ENCODE measurements at regions not wholly inside any gene's neighbourhood (a gene's known extent, or its start where the extent isn't known, plus 50 kb on each side); places are given as distances from the start of the nearest gene placed in this dataset.

GRCh38 chr2:152858594-152859265 lies 140.3 kb downstream of the ARL6IP6 start:
- no peak overlapping the region for H3K4me2 ChIP-seq (ENCODE audit: insufficient read depth, low read length)

DNA sequence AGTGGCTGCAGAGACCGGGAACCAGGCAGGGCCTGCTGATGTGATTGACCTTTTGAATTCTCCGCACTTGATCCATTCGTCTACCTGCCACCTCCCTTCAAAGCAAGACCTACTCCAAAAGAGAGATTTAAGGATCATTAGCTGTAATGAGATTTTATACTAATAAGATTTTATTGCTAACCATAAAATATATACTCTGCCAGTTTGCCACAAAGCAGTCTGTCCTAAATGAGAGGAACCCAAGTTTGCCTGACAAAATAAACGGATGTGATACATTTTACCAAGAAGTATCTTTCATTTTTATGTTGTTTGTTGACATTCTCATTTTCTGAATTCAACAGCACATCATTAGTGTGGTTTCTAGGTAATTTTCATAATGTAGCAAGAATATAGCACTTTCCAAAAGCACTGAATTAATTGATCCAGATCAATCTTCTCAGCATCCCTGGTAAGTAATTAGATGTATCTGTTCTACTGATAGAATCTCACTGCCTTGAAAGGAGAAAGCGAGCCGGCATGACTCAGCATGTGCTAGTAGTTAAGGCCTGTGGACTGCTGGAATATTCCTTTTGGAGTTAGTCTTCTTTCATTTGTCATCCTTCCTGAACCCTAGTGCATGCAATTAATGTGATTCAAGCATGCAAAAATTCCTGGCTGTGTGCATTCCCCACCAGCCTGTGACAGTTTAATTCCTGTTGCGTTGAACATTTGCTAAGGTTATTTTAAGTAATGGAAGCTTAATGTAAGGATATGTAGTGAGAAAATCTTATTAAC lies 128.5 kb downstream of the ARL6IP6 start:
- Histone ChIP-seq H3K79me2 (ENCODE audit: insufficient read depth, low read length) (no peaks in the 10 kb centered on the region), H3K4me2 (ENCODE audit: insufficient read depth, low read length) (no peak overlapping the region), H3K4me1 (ENCODE audit: insufficient read depth, low read length) (no peaks in the 10 kb centered on the region), H3K9me3 (ENCODE audit: low read depth, low read length) (no peaks in the 10 kb centered on the region), H3K27me3 (ENCODE audit: insufficient read depth, low read length) (no peaks in the 10 kb centered on the region), H3K27ac (ENCODE audit: low read depth, low read length) (no peak overlapping the region), H3K36me3 (ENCODE audit: insufficient read depth, low read length) (no peaks in the 10 kb centered on the region), H4K20me1 (ENCODE audit: insufficient read depth, low read length) (no peaks in the 10 kb centered on the region), H2AFZ (ENCODE audit: low read length) (no peak overlapping the region), H3K4me3 (ENCODE audit: insufficient read depth, low read length) (no peak overlapping the region)
- no peak for DNase-seq (ENCODE audit: insufficient read length, low spot score, missing footprints)
- TF ChIP-seq CTCF (IDR thresholded peaks at IDR 0.05; ENCODE audit: extremely low read depth, low read depth, low read length) = no peak

More at GRCh38 chr2:152858594-152859265, 140.3 kb downstream of the ARL6IP6 start:
- H3K36me3 ChIP-seq (ENCODE audit: insufficient read depth, low read length) = no peaks in the 10 kb centered on the region
- no peak for TF ChIP-seq CTCF (IDR thresholded peaks at IDR 0.05; ENCODE audit: extremely low read depth, low read depth, low read length)
- H3K27ac ChIP-seq (ENCODE audit: low read depth, low read length) = no peak overlapping the region
- no peaks in the 10 kb centered on the region for H3K4me1 ChIP-seq (ENCODE audit: insufficient read depth, low read length)
- no peaks in the 10 kb centered on the region for H4K20me1 ChIP-seq (ENCODE audit: insufficient read depth, low read length)
- no peak overlapping the region for H3K4me3 ChIP-seq (ENCODE audit: insufficient read depth, low read length)
- H3K79me2 ChIP-seq (ENCODE audit: insufficient read depth, low read length) = no peaks in the 10 kb centered on the region
- no peaks in the 10 kb centered on the region for H3K9me3 ChIP-seq (ENCODE audit: low read depth, low read length)
- H2AFZ ChIP-seq (ENCODE audit: low read length) = no peak overlapping the region
- no peak for DNase-seq (ENCODE audit: insufficient read length, low spot score, missing footprints)
- no peaks in the 10 kb centered on the region for H3K27me3 ChIP-seq (ENCODE audit: insufficient read depth, low read length)

GRCh38 chr2:152835674-152836073 lies 117.3 kb downstream of the ARL6IP6 start:
- no peaks in the 10 kb centered on the region for H3K79me2 ChIP-seq (ENCODE audit: insufficient read depth, low read length)
- H3K36me3 ChIP-seq (ENCODE audit: insufficient read depth, low read length) = no peaks in the 10 kb centered on the region
- DNase-seq (ENCODE audit: insufficient read length, low spot score, missing footprints) = no peak
- H3K27me3 ChIP-seq (ENCODE audit: insufficient read depth, low read length) = no peaks in the 10 kb centered on the region
- H2AFZ ChIP-seq (ENCODE audit: low read length) = no peak overlapping the region
- no peak overlapping the region for H3K4me3 ChIP-seq (ENCODE audit: insufficient read depth, low read length)
- no peaks in the 10 kb centered on the region for H3K9me3 ChIP-seq (ENCODE audit: low read depth, low read length)
- H3K4me1 ChIP-seq (ENCODE audit: insufficient read depth, low read length) = no peaks in the 10 kb centered on the region
- H3K27ac ChIP-seq (ENCODE audit: low read depth, low read length) = no peak overlapping the region
- H4K20me1 ChIP-seq (ENCODE audit: insufficient read depth, low read length) = no peaks in the 10 kb centered on the region
- H3K4me2 ChIP-seq (ENCODE audit: insufficient read depth, low read length) = no peak overlapping the region
- no peak for TF ChIP-seq CTCF (IDR thresholded peaks at IDR 0.05; ENCODE audit: extremely low read depth, low read depth, low read length)

DNA sequence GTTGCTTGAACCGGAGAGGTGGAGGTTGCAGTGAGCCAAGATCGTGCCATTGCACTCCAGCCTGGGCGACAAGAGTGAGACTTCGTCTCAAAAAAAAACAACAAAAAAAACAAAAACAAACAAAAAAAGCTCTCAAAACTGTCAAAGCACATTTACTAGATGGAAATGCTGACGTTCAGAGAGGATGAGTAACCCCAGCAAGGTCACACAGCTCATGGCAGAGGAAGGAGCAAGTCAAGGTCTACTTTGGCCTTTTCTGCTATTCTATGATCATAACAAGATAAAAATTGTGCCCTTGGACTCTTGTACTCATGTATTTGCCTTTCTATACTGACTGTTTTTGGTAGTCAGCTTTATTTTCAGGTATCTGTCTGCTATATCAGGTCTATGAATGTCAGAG lies 109.5 kb downstream of the ARL6IP6 start:
- Histone ChIP-seq H3K9me3 (ENCODE audit: low read depth, low read length) (no peaks in the 10 kb centered on the region), H3K4me3 (ENCODE audit: insufficient read depth, low read length) (no peak overlapping the region), H3K36me3 (ENCODE audit: insufficient read depth, low read length) (no peaks in the 10 kb centered on the region), H3K4me1 (ENCODE audit: insufficient read depth, low read length) (no peaks in the 10 kb centered on the region), H4K20me1 (ENCODE audit: insufficient read depth, low read length) (no peaks in the 10 kb centered on the region), H3K79me2 (ENCODE audit: insufficient read depth, low read length) (no peaks in the 10 kb centered on the region), H3K4me2 (ENCODE audit: insufficient read depth, low read length) (no peak overlapping the region), H3K27ac (ENCODE audit: low read depth, low read length) (no peak overlapping the region), H2AFZ (ENCODE audit: low read length) (no peak overlapping the region), H3K27me3 (ENCODE audit: insufficient read depth, low read length) (no peaks in the 10 kb centered on the region)
- no peak for DNase-seq (ENCODE audit: insufficient read length, low spot score, missing footprints)
- no peak for TF ChIP-seq CTCF (IDR thresholded peaks at IDR 0.05; ENCODE audit: extremely low read depth, low read depth, low read length)

Measured in osteoblast (primary cell).